K562 (cell line): ENCODE measurements at regions not wholly inside any gene's neighbourhood (a gene's known extent, or its start where the extent isn't known, plus 50 kb on each side); places are given as distances from the start of the nearest gene placed in this dataset.

ENCODE experiments used
- ATAC-seq: fragments of 200-7000 bp; cut with Tn5 transposase; 3 replicates; pipeline ENCODE4 v1.9.1; 2020; ENCODE audit warnings: moderate library complexity
- BruUV-seq: library from RNA; stranded (reverse); fragments of 400-500 nt; replicated peaks from 2 replicates; lab custom pipeline; 2021; lab: Mats Ljungman, UMichigan
- CTCF ChIA-PET: fragments of 300-600 bp; formaldehyde crosslinking; extraction: SDS; loops from one replicate; lab custom pipeline; 2021; ENCODE audit warnings: low intra/inter-chr PET ratio; lab: Yijun Ruan, JAX
- POLR2A ChIA-PET: fragments of 300-600, 350-650 bp; sonication (Branson Sonifier 250); formaldehyde crosslinking; extraction: SDS; loops from one replicate; lab custom pipeline; 2021; ENCODE audit warnings: antibody characterized with exemption, inconsistent platforms; lab: Yijun Ruan, JAX
- DNase-seq, 4 experiments: peaks; one replicate each; pipeline versions ENCODE4 v3.0.0 to v3.0.0-alpha.2; 2011 to 2018; ENCODE audit warnings: low spot score in 3 of 4, mixed read lengths in 3 of 4; ENCODE audit errors: extremely low read depth in 1 of 4
- FAIRE-seq: peaks from 2 replicates; lab custom pipeline; 2011; peaks lifted over from hg19 to GRCh38; lab: Jason Lieb, UNC
- H2AFZ ChIP-seq: 2 replicates; pipeline ENCODE4 v1.6.0; 2011; ENCODE audit warnings: low read depth, low read length, control low read depth, inconsistent platforms
- H3K27ac ChIP-seq: fragments of 200-600 bp; 3 replicates; pipeline ENCODE4 v1.8.0; 2011; ENCODE audit warnings: low read depth, mild to moderate bottlenecking, control low read depth, inconsistent platforms, low read length, moderate library complexity, mixed read lengths; ENCODE audit errors: extremely low read depth
- H3K27me3 ChIP-seq, 2 experiments: fragments of 300-600 bp in 1 of 2; 2 replicates in 1 of 2; 3 replicates in 1 of 2; pipeline versions ENCODE4 v1.6.0 to v1.8.0; 2011; ENCODE audit warnings: inconsistent platforms in 2 of 2, low read length in 2 of 2, mild to moderate bottlenecking in 1 of 2, mixed read lengths in 1 of 2, moderate library complexity in 1 of 2; ENCODE audit not compliant: control insufficient read depth in 2 of 2, insufficient read depth in 2 of 2
- H3K36me3 ChIP-seq: fragments of 300-600 bp; 3 replicates; pipeline ENCODE4 v1.8.0; 2011; ENCODE audit warnings: mild to moderate bottlenecking, low read length, inconsistent platforms; ENCODE audit not compliant: control insufficient read depth, insufficient read depth
- H3K4me1 ChIP-seq, 2 experiments: fragments of 200-600 bp in 1 of 2; replicated peaks in 1 of 2; 2 replicates in 1 of 2; 3 replicates in 1 of 2; pipeline versions ENCODE4 v1.5.1 to v1.8.0; 2011; ENCODE audit warnings: inconsistent platforms in 2 of 2, low read length in 2 of 2, mild to moderate bottlenecking in 1 of 2, mixed read lengths in 1 of 2, moderate library complexity in 1 of 2; ENCODE audit not compliant: control insufficient read depth in 2 of 2, insufficient read depth in 2 of 2
- H3K4me2 ChIP-seq: 2 replicates; pipeline ENCODE4 v1.6.1; 2011; ENCODE audit warnings: low read length, control low read depth, inconsistent platforms, mixed read lengths; ENCODE audit not compliant: insufficient read depth
- H3K4me3 ChIP-seq: fragments of 200-600 bp; sonication (generic), shearing (Covaris generic); 2 replicates; pipeline ENCODE4 v1.5.1; 2016; ENCODE audit warnings: control low read depth, inconsistent platforms
- H3K79me2 ChIP-seq: fragments of 200-600 bp; 3 replicates; pipeline ENCODE4 v1.8.0; 2011; ENCODE audit warnings: low read length, inconsistent platforms; ENCODE audit not compliant: control insufficient read depth, insufficient read depth
- H3K9ac ChIP-seq, 2 experiments: 2 replicates each; pipeline versions ENCODE4 v1.6.0 to v1.6.1; 2011; ENCODE audit warnings: low read depth in 2 of 2, low read length in 2 of 2, control low read depth in 1 of 2, inconsistent platforms in 1 of 2, mild to moderate bottlenecking in 1 of 2, mixed read lengths in 1 of 2; ENCODE audit not compliant: insufficient read depth in 1 of 2
- H3K9me1 ChIP-seq: one replicate; pipeline ENCODE4 v1.6.0; 2011; ENCODE audit warnings: inconsistent platforms, mild to moderate bottlenecking, low read length, moderate library complexity; ENCODE audit not compliant: control insufficient read depth, insufficient read depth
- H3K9me3 ChIP-seq: replicated peaks from 2 replicates; pipeline ENCODE4 v1.5.1; 2011; ENCODE audit warnings: low read depth, low read length, inconsistent platforms; ENCODE audit not compliant: control insufficient read depth, insufficient read depth
- H4K20me1 ChIP-seq: replicated peaks from 2 replicates; pipeline ENCODE4 v1.6.1; 2011; ENCODE audit warnings: low read length, inconsistent platforms, mixed read lengths; ENCODE audit not compliant: control insufficient read depth, insufficient read depth
- ARID2 ChIP-seq: fragments of 450-650 bp; IDR thresholded peaks from 2 replicates; pipeline ENCODE4 v1.6.1; 2017; ENCODE audit warnings: antibody characterized with exemption, mild to moderate bottlenecking
- BRD4 ChIP-seq: fragments of 200-600 bp; sonication (generic); IDR thresholded peaks from 2 replicates; pipeline ENCODE4 v1.6.1; 2017; ENCODE audit warnings: inconsistent platforms
- EP400 ChIP-seq: fragments of 450-650 bp; IDR thresholded peaks from 2 replicates; pipeline ENCODE4 v1.6.1; 2017; ENCODE audit warnings: antibody characterized with exemption, mild to moderate bottlenecking, moderate library complexity
- GTF2F1 ChIP-seq: IDR thresholded peaks from 2 replicates; pipeline ENCODE4 v1.6.1; 2011; ENCODE audit warnings: low read depth, low read length, improper control_type of control experiment
- MTA3 ChIP-seq: fragments of 450-650 bp; formaldehyde crosslinking; IDR thresholded peaks from 2 replicates; pipeline ENCODE4 v1.6.1; 2017; ENCODE audit warnings: mild to moderate bottlenecking, borderline replicate concordance
- NCOA1 ChIP-seq: fragments of 450-650 bp; IDR thresholded peaks from 2 replicates; pipeline ENCODE4 v1.6.1; 2016; ENCODE audit warnings: low read depth
- SMC3 ChIP-seq: conservative IDR thresholded peaks from 2 replicates; pipeline ENCODE4 v1.6.1; 2011; ENCODE audit warnings: low read depth, low read length, improper control_type of control experiment; ENCODE audit not compliant: insufficient read depth
- SUPT5H ChIP-seq: fragments of 450-650 bp; IDR thresholded peaks from 2 replicates; pipeline ENCODE4 v1.6.1; 2016
- ZEB2 ChIP-seq: fragments of 450-650 bp; IDR thresholded peaks from 2 replicates; pipeline ENCODE4 v1.6.1; 2016
- ZNF12 ChIP-seq: sonication (generic); formaldehyde crosslinking; IDR thresholded peaks from 2 replicates; pipeline ENCODE4 v1.4.0; 2020; ENCODE audit warnings: mild to moderate bottlenecking, missing genetic modification reagents
- ZNF184 ChIP-seq: sonication (generic); formaldehyde crosslinking; IDR thresholded peaks from 2 replicates; pipeline ENCODE4 v1.5.0; 2020; ENCODE audit warnings: missing genetic modification reagents
- WGBS: fragments of 100-300 bp; shearing (Covaris generic); methylation state at CpG from one replicate; pipeline ENCODE4 v1.1.6; 2016; ENCODE audit warnings: low coverage, mixed read lengths; ENCODE audit not compliant: insufficient coverage; ENCODE audit errors: missing lambda C conversion rate; 5-methylcytosine and 5-hydroxymethylcytosine counted together
- in situ Hi-C: fragments of 300-500 bp; cut with MboI; formaldehyde crosslinking; loops from 4 replicates; pipeline ENCODE4 v1.15.0; 2018; ENCODE audit warnings: inconsistent platforms, mixed read lengths
- intact Hi-C: fragments of 100-400 bp; cut with micrococcal nuclease; formaldehyde crosslinking; loops from 2 replicates; pipeline ENCODE4 v1.14.2; 2022

DNA sequence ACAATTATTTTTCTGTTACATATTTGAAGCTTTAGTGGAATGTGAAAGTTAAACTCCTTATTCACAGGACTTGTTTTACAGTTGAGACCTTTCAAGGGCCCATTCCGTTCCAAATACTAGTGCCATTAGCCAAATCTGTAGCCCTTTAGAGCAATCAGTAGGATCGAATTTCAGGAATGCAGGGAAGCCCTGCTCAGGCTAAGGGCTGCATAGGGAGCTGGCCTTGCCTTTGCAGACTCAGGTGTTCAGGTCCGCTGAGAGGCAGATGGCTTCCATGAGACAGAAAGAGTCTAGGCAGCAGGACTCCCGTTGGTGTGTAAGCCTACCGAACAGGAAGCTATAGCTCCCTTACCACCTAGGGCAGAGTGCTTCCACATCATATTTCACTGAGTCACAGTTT lies 150.1 kb upstream of the SLC27A6 start:
- DNase-seq (no peak), FAIRE-seq (no peak), ATAC-seq (no peak)
- Histone ChIP-seq H3K27me3 (no peaks in the 10 kb centered on the region), H4K20me1 (no peaks in the 10 kb centered on the region), H3K27ac (no peak overlapping the region), H2AFZ (no peak overlapping the region), H3K4me1 (no peaks in the 10 kb centered on the region), H3K9me1 (no peaks in the 10 kb centered on the region), H3K9me3 (no peaks in the 10 kb centered on the region), H3K4me2 (no peak overlapping the region), H3K9ac (no peak overlapping the region), H3K36me3 (no peaks in the 10 kb centered on the region), H3K4me3 (no peak overlapping the region), H3K79me2 (no peaks in the 10 kb centered on the region)
- WGBS, result 0% methylated on average over 5 of the region's 5 CpGs
- ChIA-PET POLR2A (no interaction called here), CTCF (no interaction called here)
- TF ChIP-seq ARID2, result no peak
- TF ChIP-seq SUPT5H, result no peak
- TF ChIP-seq ZNF12 (CRISPR knock-in tag), result no peak
- no peak for TF ChIP-seq GTF2F1
- no peak for TF ChIP-seq EP400
- TF ChIP-seq NCOA1, result no peak
- no peak for TF ChIP-seq ZEB2
- TF ChIP-seq BRD4, result no peak
- no TSS peak for BruUV-seq
- intact Hi-C loops (no loop called here), in situ Hi-C loops (no loop called here)

DNA sequence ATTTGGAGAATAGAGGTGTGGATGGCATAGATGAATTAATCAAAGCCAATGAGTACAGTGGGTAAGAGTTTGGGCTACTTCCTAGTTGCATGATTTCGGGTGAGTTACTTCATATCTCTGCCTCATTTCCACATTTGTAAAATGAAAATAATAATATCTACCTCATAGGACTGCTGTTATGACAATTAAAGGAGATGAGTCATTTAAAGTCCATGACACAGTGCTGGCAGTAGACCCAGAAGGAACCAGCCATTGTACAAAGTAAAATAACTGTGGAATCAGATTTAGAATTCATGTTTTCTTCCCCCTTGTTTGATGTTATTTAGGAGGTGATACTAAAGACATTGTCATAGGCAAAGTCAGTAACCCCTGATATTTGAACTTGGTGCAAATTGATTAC lies 139.5 kb upstream of the SLC27A6 start:
- Histone ChIP-seq H3K36me3 (no peaks in the 10 kb centered on the region), H3K4me2 (no peak overlapping the region), H3K9ac (no peak overlapping the region), H3K27me3 (no peaks in the 10 kb centered on the region), H3K27ac (no peak overlapping the region), H3K4me1 (no peaks in the 10 kb centered on the region), H3K9me1 (no peaks in the 10 kb centered on the region), H2AFZ (no peak overlapping the region), H3K9me3 (no peaks in the 10 kb centered on the region; the same call in none of the 2 replicates)
- ChIA-PET CTCF (no interaction called here), POLR2A (no interaction called here)
- FAIRE-seq, result no peak
- intact Hi-C loops, result no loop called here
- no peak for DNase-seq
- no peak for TF ChIP-seq SMC3
- TF ChIP-seq ZNF184 (CRISPR knock-in tag), result no peak
- no peak for TF ChIP-seq MTA3
- TF ChIP-seq, all 486 proteins: peak for 0
- H3K4me3 ChIP-seq, result no peak overlapping the region
- in situ Hi-C loops, result no loop called here
- H4K20me1 ChIP-seq, result no peaks in the 10 kb centered on the region
- ATAC-seq, result no peak
- WGBS, result 0% methylated on average over 1 of the region's 1 CpG
- no peaks in the 10 kb centered on the region for H3K79me2 ChIP-seq
- no TSS peak for BruUV-seq
